ENCODE measurements at regions not wholly inside any gene's neighbourhood (a gene's known extent, or its start where the extent isn't known, plus 50 kb on each side); places are given as distances from the start of the nearest gene placed in this dataset.

DNA sequence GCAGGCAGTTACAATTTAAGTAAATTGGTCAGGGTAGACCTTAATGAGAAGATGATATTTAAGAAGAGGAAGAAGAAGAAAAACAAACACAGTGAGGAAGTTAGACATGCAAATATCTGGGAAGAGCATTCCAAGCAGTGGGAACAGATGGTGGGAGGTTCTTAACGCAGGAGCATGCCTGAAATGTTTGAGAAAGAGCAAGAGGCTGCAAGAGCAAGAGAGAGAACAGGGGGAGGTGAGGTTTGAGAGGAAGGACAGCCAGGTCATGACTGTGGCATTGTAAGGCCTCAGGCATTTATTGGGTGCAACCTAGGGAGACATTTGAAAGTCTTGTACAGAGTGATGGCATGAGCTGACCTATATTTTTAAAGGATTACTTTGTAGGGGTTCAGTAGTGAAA is 136.0 kb downstream of the UGT8 start:
- TF ChIP-seq, protein P1, sequence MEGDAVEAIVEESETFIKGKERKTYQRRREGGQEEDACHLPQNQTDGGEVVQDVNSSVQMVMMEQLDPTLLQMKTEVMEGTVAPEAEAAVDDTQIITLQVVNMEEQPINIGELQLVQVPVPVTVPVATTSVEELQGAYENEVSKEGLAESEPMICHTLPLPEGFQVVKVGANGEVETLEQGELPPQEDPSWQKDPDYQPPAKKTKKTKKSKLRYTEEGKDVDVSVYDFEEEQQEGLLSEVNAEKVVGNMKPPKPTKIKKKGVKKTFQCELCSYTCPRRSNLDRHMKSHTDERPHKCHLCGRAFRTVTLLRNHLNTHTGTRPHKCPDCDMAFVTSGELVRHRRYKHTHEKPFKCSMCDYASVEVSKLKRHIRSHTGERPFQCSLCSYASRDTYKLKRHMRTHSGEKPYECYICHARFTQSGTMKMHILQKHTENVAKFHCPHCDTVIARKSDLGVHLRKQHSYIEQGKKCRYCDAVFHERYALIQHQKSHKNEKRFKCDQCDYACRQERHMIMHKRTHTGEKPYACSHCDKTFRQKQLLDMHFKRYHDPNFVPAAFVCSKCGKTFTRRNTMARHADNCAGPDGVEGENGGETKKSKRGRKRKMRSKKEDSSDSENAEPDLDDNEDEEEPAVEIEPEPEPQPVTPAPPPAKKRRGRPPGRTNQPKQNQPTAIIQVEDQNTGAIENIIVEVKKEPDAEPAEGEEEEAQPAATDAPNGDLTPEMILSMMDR (IDR thresholded peaks at IDR 0.05; ENCODE audit: poor library complexity, severe bottlenecking) = no peak
- TF ChIP-seq TAF1 (IDR thresholded peaks at IDR 0.05; ENCODE audit: low read depth) (no peak), EZH2 (IDR thresholded peaks at IDR 0.05; ENCODE audit: borderline replicate concordance, insufficient read depth, low read length, poor library complexity, severe bottlenecking) (no peak), RAD21 (conservative IDR thresholded peaks at IDR 0.05) (no peak)

Data from neural cell (in vitro differentiated cells).